Common myeloid progenitor, CD34-positive (primary cell): ENCODE measurements at regions not wholly inside any gene's neighbourhood (a gene's known extent, or its start where the extent isn't known, plus 50 kb on each side); places are given as distances from the start of the nearest gene placed in this dataset.

Experiments
- CTCF ChIA-PET: fragments of 350-600 bp; sonication (Branson Sonifier 250); formaldehyde crosslinking; loops from one replicate; lab custom pipeline; 2021; ENCODE audit warnings: antibody characterized with exemption; lab: Charles Lee
- POLR2A ChIA-PET: fragments of 350-600 bp; sonication (Branson Sonifier 250); formaldehyde crosslinking; loops from one replicate; lab custom pipeline; 2021; ENCODE audit warnings: antibody characterized with exemption; lab: Charles Lee
- DNase-seq, 3 donors: peaks; one replicate each; pipeline versions ENCODE4 v3.0.0 to v3.0.0-alpha.2; 2013
- H3K27ac ChIP-seq, 2 experiments: 1 replicate in 1 of 2; 2 replicates in 1 of 2; pipeline ENCODE4 v1.7.0; 2013; ENCODE audit warnings: inconsistent platforms in 2 of 2, low read length in 2 of 2, mild to moderate bottlenecking in 2 of 2, low read depth in 1 of 2, moderate library complexity in 1 of 2; ENCODE audit not compliant: severe bottlenecking in 2 of 2, insufficient read depth in 1 of 2, poor library complexity in 1 of 2
- H3K27me3 ChIP-seq, 5 experiments: replicated peaks in 2 of 5; 1 replicate in 3 of 5; 2 replicates in 2 of 5; pipeline versions ENCODE4 v1.6.1 to v1.7.0; 2013; ENCODE audit warnings: low read length in 4 of 5, mild to moderate bottlenecking in 2 of 5, moderate library complexity in 2 of 5, inconsistent platforms in 1 of 5; ENCODE audit not compliant: insufficient read depth in 5 of 5, control insufficient read depth in 4 of 5
- H3K36me3 ChIP-seq, 4 experiments: 1 replicate in 2 of 4; 2 replicates in 2 of 4; pipeline versions ENCODE4 v1.6.1 to v1.7.0; 2013; ENCODE audit warnings: low read length in 3 of 4, control low read depth in 1 of 4, mild to moderate bottlenecking in 1 of 4; ENCODE audit not compliant: control insufficient read depth in 4 of 4, insufficient read depth in 4 of 4
- H3K4me1 ChIP-seq, 4 experiments: 1 replicate in 3 of 4; 2 replicates in 1 of 4; pipeline versions ENCODE4 v1.6.1 to v1.7.1; 2013; ENCODE audit warnings: low read length in 3 of 4, mild to moderate bottlenecking in 3 of 4, control low read depth in 1 of 4, inconsistent platforms in 1 of 4, moderate library complexity in 1 of 4; ENCODE audit not compliant: control insufficient read depth in 4 of 4, insufficient read depth in 4 of 4; ENCODE audit errors: control extremely low read depth in 1 of 4
- H3K4me3 ChIP-seq, 7 experiments: 1 replicate in 4 of 7; 2 replicates in 3 of 7; pipeline versions ENCODE4 v1.5.1 to v1.7.0; 2013; ENCODE audit warnings: mild to moderate bottlenecking in 7 of 7, low read length in 6 of 7, moderate library complexity in 6 of 7, inconsistent platforms in 2 of 7, low read depth in 2 of 7, control low read depth in 1 of 7; ENCODE audit not compliant: insufficient read depth in 4 of 7, control insufficient read depth in 1 of 7; ENCODE audit errors: extremely low read depth in 1 of 7
- H3K9me3 ChIP-seq, 5 experiments: 1 replicate in 4 of 5; 2 replicates in 1 of 5; pipeline versions ENCODE4 v1.6.1 to v1.7.1; 2013; ENCODE audit warnings: low read length in 4 of 5, mild to moderate bottlenecking in 2 of 5, inconsistent platforms in 1 of 5, low read depth in 1 of 5, moderate library complexity in 1 of 5; ENCODE audit not compliant: control insufficient read depth in 4 of 5, insufficient read depth in 2 of 5; ENCODE audit errors: control extremely low read depth in 1 of 5
- WGBS: methylation state at CpG from one replicate; pipeline ENCODE4 v1.1.5; 2013; ENCODE audit not compliant: insufficient coverage; 5-methylcytosine and 5-hydroxymethylcytosine counted together

DNA sequence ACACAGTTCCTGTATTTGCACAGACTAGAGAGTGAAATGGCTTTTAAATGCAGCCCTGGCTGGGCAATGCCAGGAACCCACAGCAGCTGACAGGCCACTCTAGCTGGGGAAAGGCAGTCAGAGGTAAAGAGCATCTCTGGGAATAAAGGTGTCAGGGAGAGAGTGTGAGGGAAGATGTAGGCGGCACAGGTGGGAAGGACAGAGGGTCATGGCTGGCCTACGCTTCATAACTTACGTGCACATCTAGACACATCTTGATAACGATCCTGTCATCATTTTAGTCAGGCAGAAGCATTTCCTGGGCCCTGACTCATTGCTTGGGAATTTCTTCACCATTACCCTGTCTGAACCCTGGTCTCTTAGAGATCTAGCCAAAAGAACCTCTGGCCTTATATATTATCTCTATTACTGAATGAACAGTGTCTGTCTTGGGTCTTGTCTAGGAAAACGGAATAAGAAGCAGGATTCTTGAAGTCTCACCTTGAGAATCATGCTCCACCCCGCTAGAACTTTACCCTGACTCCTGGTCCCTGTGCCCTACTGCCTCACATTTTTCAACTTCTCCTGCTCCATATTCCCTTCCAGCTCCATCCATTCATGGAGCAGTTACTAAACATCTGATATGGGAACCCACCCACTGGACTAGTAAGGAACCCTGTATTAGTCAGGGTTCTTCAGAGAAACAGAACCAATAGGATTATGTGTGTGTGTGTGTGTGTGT is 106.4 kb upstream of the ELL2 start:
- Histone ChIP-seq H3K9me3 (no peaks in the 10 kb centered on the region), H3K4me1 (peaks cover 3 to 38% (median 18%) of the 10 kb centered on the region in 4 experiments), H3K4me3 (no peak overlapping the region), H3K27ac (no peak overlapping the region), H3K36me3 (no peaks in the 10 kb centered on the region), H3K27me3 (no peaks in the 10 kb centered on the region)
- WGBS, result 96% methylated on average over 4 of the region's 6 CpGs
- CTCF ChIA-PET, result no interaction called here
- POLR2A ChIA-PET, result no interaction called here
- peak in 1 of 3 donors; percentile 33 for DNase-seq

DNA sequence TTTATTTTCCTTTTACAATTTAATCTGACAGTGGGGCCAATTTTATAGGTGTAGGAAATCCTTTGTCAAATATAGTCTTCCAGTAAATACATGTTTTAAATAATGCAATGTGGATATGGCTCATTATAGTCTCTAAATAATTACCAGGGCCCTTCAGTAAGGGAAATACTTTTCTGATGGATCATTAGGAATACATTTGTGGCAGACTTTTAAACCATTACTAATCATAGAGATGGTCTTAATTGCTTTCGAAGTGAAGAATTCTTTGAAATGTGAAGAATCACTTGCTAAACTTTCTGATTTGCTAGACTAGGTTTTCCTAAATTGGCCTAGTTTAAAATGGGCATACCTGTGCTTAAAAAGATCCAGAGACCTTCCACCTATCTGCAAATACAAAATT is 105.6 kb upstream of the ELL2 start:
- ChIA-PET POLR2A (no interaction called here), CTCF (no interaction called here)
- no peaks in the 10 kb centered on the region for H3K9me3 ChIP-seq
- no peak for DNase-seq
- no CpG with 5 or more reads among the region's 1 CpG for WGBS
- no peaks in the 10 kb centered on the region for H3K27me3 ChIP-seq
- H3K4me3 ChIP-seq, result no peak overlapping the region
- H3K4me1 ChIP-seq, result peaks cover 3 to 35% (median 18%) of the 10 kb centered on the region in 4 experiments
- no peaks in the 10 kb centered on the region for H3K36me3 ChIP-seq
- no peak overlapping the region for H3K27ac ChIP-seq

DNA sequence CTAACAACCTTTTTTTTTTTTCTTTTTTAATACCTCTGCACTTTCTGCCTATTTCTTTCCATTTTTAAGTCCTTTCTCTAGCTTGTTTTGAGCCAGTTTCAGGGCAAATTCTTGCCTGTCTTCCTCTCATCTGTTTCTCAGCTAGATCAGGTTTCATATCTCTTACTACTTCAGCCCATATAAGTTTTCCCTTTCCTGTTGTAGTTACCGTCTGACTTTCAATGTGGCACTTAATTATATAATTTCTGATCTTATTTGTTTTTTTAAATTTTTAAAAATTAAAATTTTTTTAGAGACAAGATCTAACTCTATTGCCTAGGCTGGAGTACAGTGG is 104.7 kb upstream of the ELL2 start:
- H3K4me1 ChIP-seq, result peaks cover 3 to 31% (median 16%) of the 10 kb centered on the region in 4 experiments
- H3K27me3 ChIP-seq, result no peaks in the 10 kb centered on the region
- ChIA-PET POLR2A (no interaction called here), CTCF (interaction anchor here (1.9 kb wide), 1 partner anchor 12 kb away, joined by 7 read pairs; no protein-coding TSS in a partner anchor)
- no peak overlapping the region for H3K27ac ChIP-seq
- no peak overlapping the region for H3K4me3 ChIP-seq
- no peaks in the 10 kb centered on the region for H3K36me3 ChIP-seq
- no peak for DNase-seq
- no peaks in the 10 kb centered on the region for H3K9me3 ChIP-seq
- WGBS, result no CpG with 5 or more reads among the region's 1 CpG

DNA sequence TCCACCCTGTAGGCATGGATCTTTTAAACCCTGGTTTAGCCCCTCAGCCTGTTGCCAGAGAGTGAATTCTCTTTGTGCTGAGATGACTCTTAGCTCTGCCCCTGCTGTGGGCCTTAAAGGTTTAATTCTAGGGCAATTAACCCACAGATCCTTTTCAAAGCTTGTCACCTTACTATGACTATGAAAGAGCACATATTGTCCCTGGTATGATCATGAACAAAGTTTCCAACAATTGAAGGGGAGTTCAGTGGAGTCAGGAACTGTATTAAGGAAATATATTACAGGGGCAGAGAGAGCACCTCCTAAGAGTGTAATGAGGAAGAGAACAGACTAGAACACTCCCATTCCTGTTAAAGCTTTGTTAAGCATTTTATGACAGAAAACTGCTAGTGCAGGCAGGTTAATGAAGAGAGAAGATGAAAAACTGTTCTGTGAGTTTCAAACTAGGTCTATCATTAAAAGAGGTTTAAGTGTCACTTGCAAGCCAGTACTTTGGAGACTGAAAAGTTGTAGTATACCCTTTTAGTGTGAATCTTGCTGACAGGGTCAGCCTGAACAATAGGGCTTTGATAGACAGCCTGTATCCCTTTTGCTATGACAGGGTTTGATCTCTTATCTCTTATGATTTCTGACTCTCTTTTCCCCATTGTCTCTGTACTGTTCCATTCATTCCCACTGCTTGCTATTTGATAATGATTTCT is 104.2 kb upstream of the ELL2 start:
- no peak for DNase-seq
- ChIA-PET CTCF (interaction anchor here (1.9 to 2.8 kb wide), 3 partner anchors 9 to 16 kb away, joined by 7 to 10 read pairs (median 8); no protein-coding TSS in a partner anchor), POLR2A (interaction anchor here (0.7 kb wide), 1 partner anchor 12 kb away, joined by 3 read pairs; no protein-coding TSS in a partner anchor)
- peaks cover 3 to 26% (median 16%) of the 10 kb centered on the region in 4 experiments for H3K4me1 ChIP-seq
- peaks cover 0 to 4% (median 0%) of the 10 kb centered on the region in 5 experiments for H3K9me3 ChIP-seq
- H3K27ac ChIP-seq, result no peak overlapping the region
- no peak overlapping the region for H3K4me3 ChIP-seq
- no peaks in the 10 kb centered on the region for H3K36me3 ChIP-seq
- no peaks in the 10 kb centered on the region for H3K27me3 ChIP-seq

DNA sequence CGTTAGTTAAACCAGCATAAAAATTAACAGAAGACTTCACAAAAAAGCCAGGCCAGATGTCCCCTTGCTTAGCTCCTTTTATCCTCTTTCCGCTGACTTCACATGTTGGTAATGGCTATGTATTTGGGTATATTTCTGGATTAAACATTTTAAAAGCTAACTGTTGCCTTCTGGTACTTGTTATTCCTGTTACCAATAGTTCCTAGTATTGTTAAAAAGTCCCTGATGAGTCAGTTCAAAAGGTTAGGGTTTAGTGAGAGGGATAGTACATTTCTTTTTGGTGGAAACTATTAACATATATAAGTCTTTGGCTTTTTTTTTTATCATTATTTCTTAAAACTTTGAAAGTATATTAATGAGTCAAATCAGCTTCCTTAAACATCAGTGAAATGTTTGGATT is 103.2 kb upstream of the ELL2 start:
- POLR2A ChIA-PET, result no interaction called here
- Histone ChIP-seq H3K27me3 (no peaks in the 10 kb centered on the region), H3K4me1 (peaks cover 3 to 17% (median 14%) of the 10 kb centered on the region in 4 experiments), H3K36me3 (no peaks in the 10 kb centered on the region), H3K9me3 (peaks cover 0 to 4% (median 0%) of the 10 kb centered on the region in 5 experiments), H3K27ac (no peak overlapping the region), H3K4me3 (no peak overlapping the region)
- no peak for DNase-seq
- CTCF ChIA-PET, result interaction anchor here (0.7 to 2.8 kb wide), 4 partner anchors 10 to 63 kb away, joined by 4 to 10 read pairs (median 8); no protein-coding TSS in a partner anchor
- no CpG with 5 or more reads among the region's 2 CpGs for WGBS

DNA sequence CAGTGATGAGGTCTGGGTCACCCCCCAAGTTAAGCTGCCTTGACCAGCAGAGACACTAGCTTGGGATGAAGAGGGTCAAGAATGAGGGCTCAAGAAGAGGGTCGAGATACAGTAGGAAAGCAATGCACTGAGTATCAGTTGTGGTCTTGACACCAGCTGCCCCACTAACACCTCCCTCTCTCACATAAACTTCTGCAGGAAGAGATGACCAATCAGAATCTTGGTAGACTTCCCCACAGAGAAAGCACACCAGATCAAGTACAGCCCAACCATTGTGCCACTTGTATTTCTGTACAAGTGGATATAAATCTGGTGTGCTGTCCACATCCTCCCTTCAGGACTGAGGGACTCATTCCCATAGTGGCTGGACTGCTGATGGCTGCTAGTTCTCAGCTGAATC is 101.2 kb upstream of the ELL2 start:
- H3K4me1 ChIP-seq, result peaks cover 3 to 12% (median 8%) of the 10 kb centered on the region in 4 experiments
- H3K36me3 ChIP-seq, result no peaks in the 10 kb centered on the region
- H3K27me3 ChIP-seq, result no peaks in the 10 kb centered on the region
- no peak overlapping the region for H3K27ac ChIP-seq
- no peak overlapping the region for H3K4me3 ChIP-seq
- H3K9me3 ChIP-seq, result peaks cover 0 to 4% (median 0%) of the 10 kb centered on the region in 5 experiments
- DNase-seq, result no peak
- ChIA-PET CTCF (interaction anchor here (1.1 to 2.1 kb wide), 2 partner anchors 9 to 13 kb away, joined by 3 to 5 read pairs; no protein-coding TSS in a partner anchor), POLR2A (interaction anchor here (0.7 kb wide), 1 partner anchor 175 kb away, joined by 4 read pairs; no protein-coding TSS in a partner anchor)
- WGBS, result 100% methylated on average over 1 of the region's 1 CpG

DNA sequence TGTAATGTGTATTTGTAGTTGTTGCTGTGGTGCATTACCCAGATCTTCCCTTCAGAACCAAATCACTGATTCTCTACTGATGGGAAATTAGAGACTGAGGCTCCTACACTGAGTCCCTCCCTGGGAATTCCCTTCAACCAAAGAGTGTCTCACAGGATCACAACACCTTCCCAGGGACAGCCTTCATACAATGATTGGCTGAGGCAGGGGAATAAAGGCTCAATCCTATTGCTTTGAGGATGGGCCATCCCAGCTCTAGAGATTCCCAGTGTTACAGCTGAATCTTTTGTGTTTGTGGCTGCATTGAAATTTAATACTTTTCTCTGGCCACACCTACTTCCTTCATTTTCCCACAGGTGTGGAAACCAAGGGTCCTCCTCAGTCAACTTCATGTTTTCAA is 96.4 kb upstream of the ELL2 start:
- Histone ChIP-seq H3K4me3 (no peak overlapping the region), H3K9me3 (peaks cover 0 to 4% (median 0%) of the 10 kb centered on the region in 5 experiments), H3K4me1 (peaks cover 0 to 11% (median 4%) of the 10 kb centered on the region in 4 experiments), H3K27me3 (no peaks in the 10 kb centered on the region), H3K27ac (no peak overlapping the region), H3K36me3 (no peaks in the 10 kb centered on the region)
- DNase-seq, result no peak
- ChIA-PET CTCF (no interaction called here), POLR2A (no interaction called here)
